Activated T-cell treated with anti-CD3 and anti-CD28 coated beads, Interleukin-2, amount 50 U/mL, for 4 hours (primary cell): ENCODE measurements at regions not wholly inside any gene's neighbourhood (a gene's known extent, or its start where the extent isn't known, plus 50 kb on each side); places are given as distances from the start of the nearest gene placed in this dataset.

Experiments
- ATAC-seq, 2 donors: fragments of 200-7000 bp; cut with Tn5 transposase; one replicate each; pipeline ENCODE4 v1.10.0; 2021
- DNase-seq: peaks from one replicate; pipeline ENCODE4 v3.0.0-alpha.2; 2020
- H3K27me3 Mint-ChIP-seq: one replicate; pipeline ENCODE4 v1.8.0; 2021; ENCODE audit warnings: low read depth, mixed read lengths
- H3K36me3 Mint-ChIP-seq: one replicate; pipeline ENCODE4 v1.8.0; 2022; ENCODE audit warnings: mixed read lengths; ENCODE audit not compliant: insufficient read depth
- H3K4me1 Mint-ChIP-seq: one replicate; pipeline ENCODE4 v1.8.0; 2021; ENCODE audit warnings: low read depth, mixed read lengths
- H3K4me3 Mint-ChIP-seq: one replicate; pipeline ENCODE4 v1.8.0; 2021; ENCODE audit warnings: mild to moderate bottlenecking, moderate library complexity, mixed read lengths
- H3K9me3 Mint-ChIP-seq: one replicate; pipeline ENCODE4 v1.8.0; 2021; ENCODE audit warnings: mixed read lengths

DNA sequence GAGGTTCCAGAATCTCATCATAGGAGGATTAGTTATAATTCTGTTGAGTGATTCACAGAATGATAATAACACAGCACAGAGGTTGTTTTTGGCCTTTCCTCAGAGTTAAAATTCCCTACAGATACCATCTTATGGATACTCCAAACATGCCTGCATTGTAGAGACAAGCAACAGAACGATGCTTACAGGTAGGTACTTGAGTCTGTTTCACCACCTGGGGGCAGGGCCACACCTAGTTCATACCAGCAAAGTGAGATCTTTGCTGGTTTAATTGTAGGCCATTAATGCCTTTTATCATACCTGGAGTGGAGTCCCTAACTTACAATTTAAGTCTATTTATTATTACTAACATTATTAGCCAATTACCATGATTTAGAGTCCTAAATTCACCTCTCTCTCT lies 416.5 kb upstream of the TLE4 start:
- DNase-seq (no peak), ATAC-seq (no peak)
- H3K4me3 Mint-ChIP-seq, result no peak overlapping the region
- no peaks in the 10 kb centered on the region for H3K36me3 Mint-ChIP-seq
- H3K9me3 Mint-ChIP-seq, result no peaks in the 10 kb centered on the region
- H3K4me1 Mint-ChIP-seq, result no peaks in the 10 kb centered on the region
- H3K27me3 Mint-ChIP-seq, result no peaks in the 10 kb centered on the region

DNA sequence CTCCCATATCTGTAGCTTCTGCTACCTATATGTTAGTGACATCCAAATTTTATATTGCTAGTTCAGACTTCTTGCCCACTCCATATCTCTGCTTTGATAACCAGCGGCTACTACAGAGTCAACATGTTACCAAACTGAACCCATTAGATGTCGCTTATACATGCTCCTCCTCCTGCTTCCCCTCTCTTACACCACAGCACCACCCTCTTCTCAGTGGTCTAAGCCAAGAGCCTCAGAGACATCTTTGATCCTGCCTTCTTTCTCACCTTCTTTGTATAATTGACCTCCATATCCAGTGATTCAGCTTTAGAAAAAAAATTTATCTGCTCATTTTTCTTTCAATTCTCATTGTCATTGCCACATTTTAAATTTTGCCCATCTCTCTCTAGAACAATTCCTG lies 408.2 kb upstream of the TLE4 start:
- Mint-ChIP-seq H3K9me3 (no peaks in the 10 kb centered on the region), H3K27me3 (peaks cover 2% of the 10 kb centered on the region), H3K36me3 (no peaks in the 10 kb centered on the region), H3K4me3 (no peak overlapping the region), H3K4me1 (no peaks in the 10 kb centered on the region)
- no peak for DNase-seq
- ATAC-seq, result no peak

DNA sequence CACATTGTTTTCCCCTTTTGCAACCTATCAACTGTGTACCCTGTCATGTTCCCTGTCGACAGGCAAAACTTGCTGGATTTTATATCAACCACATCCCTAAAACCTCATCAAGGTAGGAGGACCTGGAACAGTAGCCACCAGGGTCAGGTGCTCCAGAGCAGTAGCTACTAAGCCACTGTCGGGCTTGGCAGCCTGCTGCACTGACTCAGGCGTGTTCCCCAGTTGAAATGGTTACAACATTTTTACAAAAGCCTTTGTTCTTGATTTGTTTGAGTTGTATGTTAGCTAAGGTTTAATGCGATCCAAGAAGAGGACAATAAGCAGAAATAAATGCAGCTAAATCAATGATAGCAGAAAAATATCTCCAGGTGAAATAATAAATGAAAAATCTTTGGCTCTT lies 407.4 kb upstream of the TLE4 start:
- no peaks in the 10 kb centered on the region for H3K9me3 Mint-ChIP-seq
- DNase-seq (no peak), ATAC-seq (no peak)
- H3K4me1 Mint-ChIP-seq, result no peaks in the 10 kb centered on the region
- H3K36me3 Mint-ChIP-seq, result no peaks in the 10 kb centered on the region
- no peak overlapping the region for H3K4me3 Mint-ChIP-seq
- peaks cover 2% of the 10 kb centered on the region for H3K27me3 Mint-ChIP-seq

DNA sequence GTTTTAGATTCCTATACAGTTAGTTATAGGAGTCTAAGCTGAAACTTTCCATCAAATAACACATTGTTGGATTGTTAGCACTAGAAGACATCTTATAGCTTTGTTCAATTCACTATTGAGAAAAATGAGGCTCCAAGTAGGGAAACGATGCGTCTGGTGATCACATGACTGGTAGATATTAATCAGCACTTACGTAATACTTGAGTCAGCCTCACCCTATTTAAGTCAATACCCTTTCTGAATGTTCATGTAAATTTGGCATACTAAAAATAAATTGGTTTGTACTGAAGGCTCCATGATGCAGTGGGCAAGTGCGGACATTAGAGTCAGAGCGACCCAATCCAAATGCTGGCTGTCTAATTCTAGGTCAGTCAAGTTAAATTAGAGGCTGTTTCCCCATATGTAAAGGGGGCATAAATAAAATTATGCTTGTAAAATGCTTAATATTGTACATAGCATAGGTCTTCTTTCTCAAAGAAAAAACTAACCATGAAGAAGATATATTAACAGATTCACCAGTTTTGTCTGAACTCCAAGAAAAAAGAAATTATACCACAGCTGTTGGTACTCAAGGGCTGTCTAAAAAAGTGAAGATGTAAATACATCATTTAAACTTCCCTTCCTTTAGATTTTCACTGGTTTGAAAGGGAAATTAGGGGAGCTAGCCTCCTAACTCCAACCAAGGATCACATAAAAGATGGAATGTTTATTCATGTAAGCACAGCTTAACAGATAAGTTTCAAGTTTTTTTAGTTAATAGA lies 406.6 kb upstream of the TLE4 start:
- H3K27me3 Mint-ChIP-seq, result peaks cover 2% of the 10 kb centered on the region
- no peaks in the 10 kb centered on the region for H3K4me1 Mint-ChIP-seq
- DNase-seq (no peak), ATAC-seq (no peak)
- H3K9me3 Mint-ChIP-seq, result peaks cover 4% of the 10 kb centered on the region
- H3K36me3 Mint-ChIP-seq, result no peaks in the 10 kb centered on the region
- H3K4me3 Mint-ChIP-seq, result no peak overlapping the region

DNA sequence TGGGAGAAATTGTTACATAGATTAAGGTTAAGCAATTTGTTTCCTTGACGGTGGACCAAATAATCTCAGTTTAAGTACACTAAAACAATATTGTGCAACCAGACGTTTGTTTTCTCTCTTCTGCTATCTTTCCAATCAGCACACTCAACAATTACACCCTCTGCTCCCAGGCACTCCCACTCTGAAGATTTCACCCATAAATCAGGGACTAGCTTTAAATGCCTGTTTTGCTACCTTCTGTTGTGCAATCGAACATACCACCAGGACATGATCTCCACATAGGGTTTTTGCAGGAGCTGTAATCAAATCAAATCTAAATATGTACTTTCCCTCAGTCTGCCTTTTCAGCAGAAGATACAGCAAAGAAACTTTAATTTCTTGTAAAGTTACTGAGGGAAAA lies 405.8 kb upstream of the TLE4 start:
- DNase-seq, result no peak
- Mint-ChIP-seq H3K36me3 (no peaks in the 10 kb centered on the region), H3K4me1 (no peaks in the 10 kb centered on the region), H3K27me3 (peaks cover 2% of the 10 kb centered on the region), H3K4me3 (no peak overlapping the region), H3K9me3 (peaks cover 8% of the 10 kb centered on the region)
- ATAC-seq, result no peak

DNA sequence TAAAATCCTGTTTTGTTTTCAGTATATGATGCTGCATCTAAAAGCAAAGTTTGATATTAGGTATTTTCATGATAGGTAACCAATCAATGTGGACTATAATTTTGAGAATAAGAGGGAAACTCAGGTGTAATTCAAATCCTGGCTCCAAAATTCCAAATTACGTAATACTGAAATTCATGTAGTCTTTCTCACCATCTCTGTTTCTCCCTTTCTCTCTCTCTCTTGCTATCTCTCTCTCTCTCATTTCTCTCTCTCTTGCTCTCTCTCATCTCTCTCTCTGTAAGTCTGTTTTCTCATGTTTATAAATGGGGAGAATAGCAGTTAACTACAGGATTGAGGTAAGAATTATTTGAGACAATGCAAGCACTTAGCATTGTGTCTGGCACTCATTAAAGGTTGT lies 401.1 kb upstream of the TLE4 start:
- no peak for DNase-seq
- no peaks in the 10 kb centered on the region for H3K36me3 Mint-ChIP-seq
- no peaks in the 10 kb centered on the region for H3K4me1 Mint-ChIP-seq
- ATAC-seq, result no peak
- no peak overlapping the region for H3K4me3 Mint-ChIP-seq
- peaks cover 8% of the 10 kb centered on the region for H3K9me3 Mint-ChIP-seq
- no peaks in the 10 kb centered on the region for H3K27me3 Mint-ChIP-seq

DNA sequence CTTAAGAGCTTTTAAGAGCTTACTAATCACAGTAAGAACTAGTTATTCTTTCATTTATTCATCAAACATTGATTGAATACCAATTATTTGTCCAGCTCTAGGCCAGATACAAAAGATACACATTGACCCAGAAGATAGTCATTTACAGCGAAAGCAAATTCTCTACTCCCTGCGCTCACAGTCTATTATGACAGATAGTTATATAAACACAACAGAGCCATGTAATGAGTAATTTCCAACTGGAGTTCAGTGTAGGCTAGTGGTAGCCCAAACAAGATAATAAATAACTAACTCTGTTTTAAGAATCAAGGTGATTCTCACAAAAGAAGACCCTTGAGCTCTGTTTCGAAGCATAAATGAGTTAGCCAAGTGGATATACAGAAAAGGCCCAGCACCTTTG lies 397.8 kb upstream of the TLE4 start:
- no peak for DNase-seq
- H3K27me3 Mint-ChIP-seq, result no peaks in the 10 kb centered on the region
- no peak overlapping the region for H3K4me3 Mint-ChIP-seq
- H3K9me3 Mint-ChIP-seq, result peaks cover 8% of the 10 kb centered on the region
- no peaks in the 10 kb centered on the region for H3K36me3 Mint-ChIP-seq
- ATAC-seq, result no peak
- H3K4me1 Mint-ChIP-seq, result no peaks in the 10 kb centered on the region

DNA sequence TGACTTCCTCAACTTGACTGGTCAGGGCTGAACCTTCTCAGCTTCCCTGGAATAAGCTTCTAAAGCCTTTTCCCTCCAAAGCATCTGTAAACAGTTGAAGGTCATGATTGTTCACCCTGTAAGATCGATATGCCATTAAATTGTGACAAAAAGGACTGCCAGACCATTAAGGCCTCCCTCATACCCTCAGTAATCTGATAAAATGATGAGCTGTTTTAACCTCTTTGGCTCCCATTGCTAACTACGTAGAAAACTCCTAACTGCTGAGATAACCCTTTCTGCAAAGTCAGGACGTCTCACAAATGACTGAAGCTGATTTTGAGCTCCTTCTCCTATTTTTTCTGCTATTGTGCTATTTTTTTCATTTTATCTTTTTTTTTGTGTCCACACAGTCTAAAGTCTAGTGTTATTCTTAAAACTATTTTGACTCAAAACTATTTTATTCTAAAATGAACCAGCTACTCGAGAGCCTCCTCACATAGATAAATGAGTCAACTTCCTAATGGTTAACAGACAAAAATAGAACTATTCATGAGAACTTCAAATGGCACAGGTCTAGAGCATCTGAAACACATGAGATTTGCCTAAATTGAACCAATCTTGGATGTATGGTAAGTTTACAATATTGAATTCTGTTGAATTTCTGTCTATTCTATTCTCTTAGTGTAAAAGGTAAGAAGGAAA lies 395.6 kb upstream of the TLE4 start:
- ATAC-seq, result no peak
- Mint-ChIP-seq H3K36me3 (no peaks in the 10 kb centered on the region), H3K4me1 (no peaks in the 10 kb centered on the region), H3K27me3 (no peaks in the 10 kb centered on the region), H3K9me3 (peaks cover 3% of the 10 kb centered on the region), H3K4me3 (no peak overlapping the region)
- DNase-seq, result no peak

DNA sequence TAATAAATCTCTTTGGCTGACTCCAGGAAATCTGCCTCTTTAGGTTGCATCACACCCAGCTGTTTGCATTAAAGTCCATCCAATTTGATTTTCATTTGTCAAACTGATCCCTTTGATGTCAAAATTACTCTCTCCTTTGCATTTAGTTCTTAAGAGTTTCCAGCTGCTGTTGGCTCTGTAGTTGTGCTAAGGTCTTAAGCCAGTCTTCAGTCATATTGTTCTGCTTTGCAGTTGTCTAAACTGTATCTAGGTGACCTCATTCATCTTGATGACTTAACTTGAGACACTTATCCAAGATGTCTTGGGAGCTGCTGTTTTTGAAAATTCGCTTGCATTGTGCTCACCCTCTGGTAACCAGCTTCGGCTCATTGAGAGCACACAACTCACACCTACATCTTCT lies 386.9 kb upstream of the TLE4 start:
- DNase-seq, result no peak
- peaks cover 3% of the 10 kb centered on the region for H3K9me3 Mint-ChIP-seq
- H3K27me3 Mint-ChIP-seq, result no peaks in the 10 kb centered on the region
- ATAC-seq, result no peak
- H3K36me3 Mint-ChIP-seq, result no peaks in the 10 kb centered on the region
- no peaks in the 10 kb centered on the region for H3K4me1 Mint-ChIP-seq
- no peak overlapping the region for H3K4me3 Mint-ChIP-seq

DNA sequence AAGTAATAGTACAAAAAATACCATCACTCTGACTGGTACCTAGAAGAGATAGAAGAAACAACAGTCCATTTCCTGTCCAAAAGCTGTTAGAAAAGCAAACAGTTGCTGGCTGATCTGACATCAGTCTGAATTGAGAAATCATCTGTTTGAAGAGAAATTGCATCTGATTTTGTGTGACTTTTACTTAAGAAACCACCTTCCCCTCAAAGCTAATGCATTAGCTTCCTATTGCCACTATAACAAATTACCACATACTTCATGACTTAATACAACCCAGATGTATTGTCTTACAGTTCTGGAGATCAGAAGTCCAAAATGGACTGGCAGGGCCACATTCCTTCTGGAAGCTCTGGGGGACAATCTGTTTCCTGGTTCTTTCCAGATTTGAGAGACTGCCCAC lies 385.9 kb upstream of the TLE4 start:
- Mint-ChIP-seq H3K4me1 (no peaks in the 10 kb centered on the region), H3K27me3 (no peaks in the 10 kb centered on the region), H3K9me3 (no peaks in the 10 kb centered on the region), H3K36me3 (no peaks in the 10 kb centered on the region), H3K4me3 (no peak overlapping the region)
- ATAC-seq, result no peak
- no peak for DNase-seq

DNA sequence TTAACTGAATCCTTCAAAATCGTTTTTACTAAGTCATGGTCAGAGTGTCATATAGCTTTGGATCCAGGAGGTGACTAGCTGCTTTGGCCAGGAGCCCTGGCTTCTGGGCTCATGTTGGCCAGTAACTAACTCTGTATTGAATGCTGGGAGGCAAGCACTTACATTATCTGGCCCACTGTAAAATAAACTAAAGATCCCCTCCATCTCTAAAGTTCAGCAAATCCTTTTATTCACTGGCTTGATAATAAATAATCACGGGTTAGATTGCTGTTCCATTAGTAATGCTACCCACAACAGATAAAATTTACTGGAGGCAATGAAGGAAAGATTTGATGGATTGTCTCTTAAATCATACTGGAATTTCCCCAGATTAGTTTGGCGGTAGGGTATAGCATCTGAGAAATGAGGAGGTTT lies 382.2 kb upstream of the TLE4 start:
- H3K4me1 Mint-ChIP-seq, result no peaks in the 10 kb centered on the region
- H3K4me3 Mint-ChIP-seq, result no peak overlapping the region
- no peak for ATAC-seq
- no peaks in the 10 kb centered on the region for H3K9me3 Mint-ChIP-seq
- H3K27me3 Mint-ChIP-seq, result no peaks in the 10 kb centered on the region
- no peaks in the 10 kb centered on the region for H3K36me3 Mint-ChIP-seq
- DNase-seq, result no peak

DNA sequence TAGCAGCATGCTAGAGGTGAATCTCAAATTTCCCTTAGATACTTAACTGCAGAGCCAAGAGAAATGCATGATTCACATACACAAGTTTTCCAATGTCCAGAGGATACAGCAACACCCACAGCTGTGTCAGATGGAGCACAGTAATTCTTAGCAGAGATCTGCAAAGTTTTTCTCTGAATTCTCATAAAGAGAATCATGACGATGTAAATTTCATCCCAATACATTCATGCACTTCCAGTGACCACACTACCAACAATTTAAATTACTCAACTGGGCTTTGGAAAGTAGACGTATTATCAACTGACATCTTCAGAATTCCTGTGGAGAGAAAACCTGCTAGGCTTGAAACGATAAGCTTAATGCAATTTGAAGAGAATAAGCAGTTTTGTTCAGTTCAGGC lies 378.8 kb upstream of the TLE4 start:
- peaks cover 2% of the 10 kb centered on the region for H3K27me3 Mint-ChIP-seq
- ATAC-seq (no peak), DNase-seq (no peak)
- no peaks in the 10 kb centered on the region for H3K4me1 Mint-ChIP-seq
- H3K9me3 Mint-ChIP-seq, result no peaks in the 10 kb centered on the region
- no peaks in the 10 kb centered on the region for H3K36me3 Mint-ChIP-seq
- no peak overlapping the region for H3K4me3 Mint-ChIP-seq

DNA sequence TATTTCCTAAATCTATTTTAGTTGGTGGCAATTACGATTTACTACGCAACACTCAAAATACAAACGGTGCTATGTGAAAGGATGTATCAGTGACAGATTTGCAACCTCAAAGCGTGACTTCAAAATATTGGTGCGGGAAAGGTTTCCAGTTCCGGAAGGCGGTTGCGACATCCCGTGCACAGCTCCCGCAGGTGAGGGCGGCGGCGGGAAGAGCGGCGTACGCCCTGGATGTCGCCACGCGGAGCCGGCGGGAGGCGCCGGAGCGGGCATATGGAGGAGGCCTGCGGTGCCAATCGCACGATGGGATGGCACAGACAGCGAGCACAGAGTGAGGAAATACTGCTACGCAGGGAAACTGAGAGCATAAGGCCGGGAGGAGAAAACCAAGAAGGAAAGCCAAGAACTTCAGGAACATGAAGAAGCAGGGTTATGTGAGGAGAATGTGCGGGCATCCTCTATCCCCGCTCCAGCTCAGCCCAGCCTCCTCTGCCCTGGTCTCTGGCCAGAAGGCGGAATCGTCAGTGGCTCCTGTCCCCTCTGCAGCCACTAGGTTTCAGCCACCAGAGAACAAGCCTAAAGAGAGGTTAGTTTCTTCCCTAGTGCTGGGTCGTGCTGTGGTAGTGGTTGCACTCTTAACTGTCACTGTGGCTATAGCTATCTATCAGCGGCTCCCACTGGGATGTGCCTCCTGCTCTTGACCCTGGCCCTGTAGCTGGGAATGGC lies 378.1 kb upstream of the TLE4 start:
- Mint-ChIP-seq H3K4me3 (no peak overlapping the region), H3K36me3 (no peaks in the 10 kb centered on the region), H3K27me3 (peaks cover 2% of the 10 kb centered on the region), H3K4me1 (no peaks in the 10 kb centered on the region), H3K9me3 (no peaks in the 10 kb centered on the region)
- ATAC-seq (no peak), DNase-seq (no peak)

DNA sequence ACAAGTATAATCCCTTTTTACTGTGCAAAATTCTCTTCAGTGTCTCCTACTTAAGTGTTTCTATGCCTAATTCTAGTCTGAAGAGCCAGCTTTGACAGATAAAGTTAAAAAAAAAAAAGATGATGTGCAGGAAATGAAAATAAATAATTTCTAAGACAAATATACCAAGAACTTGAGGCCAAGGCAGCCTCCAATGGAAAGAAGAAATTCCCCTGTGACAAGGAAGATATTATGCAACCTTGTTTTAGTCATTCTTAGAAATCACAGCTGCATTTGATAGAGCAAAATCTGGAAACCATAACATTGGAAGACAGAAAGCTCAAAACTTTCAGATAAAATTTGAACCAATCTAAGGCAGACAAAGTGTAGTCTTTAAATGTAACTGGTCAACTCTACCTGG lies 375.9 kb upstream of the TLE4 start:
- peaks cover 6% of the 10 kb centered on the region for H3K27me3 Mint-ChIP-seq
- ATAC-seq (no peak), DNase-seq (no peak)
- no peaks in the 10 kb centered on the region for H3K4me1 Mint-ChIP-seq
- H3K4me3 Mint-ChIP-seq, result no peak overlapping the region
- H3K9me3 Mint-ChIP-seq, result no peaks in the 10 kb centered on the region
- H3K36me3 Mint-ChIP-seq, result no peaks in the 10 kb centered on the region

DNA sequence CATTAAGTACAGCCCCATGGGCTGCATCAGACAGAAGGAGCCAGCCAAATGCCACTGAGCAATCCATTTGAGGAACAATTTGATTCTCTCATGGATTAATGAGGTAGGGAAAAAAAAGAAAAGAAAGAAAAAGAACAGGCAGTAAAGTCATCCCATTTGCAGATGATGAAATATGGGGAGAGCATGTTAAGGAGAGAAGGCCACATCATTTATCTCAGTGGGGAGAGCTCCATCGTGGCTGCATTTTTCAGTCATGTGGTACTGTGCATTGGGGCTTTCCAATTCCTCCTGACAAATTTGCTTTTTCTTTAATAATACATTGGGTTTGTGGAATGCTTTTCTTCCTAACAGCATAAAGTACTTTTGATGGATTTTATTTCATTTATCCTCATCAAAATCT lies 375.2 kb upstream of the TLE4 start:
- no peaks in the 10 kb centered on the region for H3K9me3 Mint-ChIP-seq
- H3K36me3 Mint-ChIP-seq, result no peaks in the 10 kb centered on the region
- no peak for DNase-seq
- no peak overlapping the region for H3K4me3 Mint-ChIP-seq
- ATAC-seq, result no peak
- H3K4me1 Mint-ChIP-seq, result no peaks in the 10 kb centered on the region
- H3K27me3 Mint-ChIP-seq, result peaks cover 6% of the 10 kb centered on the region
